ENCODE measurements at regions not wholly inside any gene's neighbourhood (a gene's known extent, or its start where the extent isn't known, plus 50 kb on each side); places are given as distances from the start of the nearest gene placed in this dataset.

DNA sequence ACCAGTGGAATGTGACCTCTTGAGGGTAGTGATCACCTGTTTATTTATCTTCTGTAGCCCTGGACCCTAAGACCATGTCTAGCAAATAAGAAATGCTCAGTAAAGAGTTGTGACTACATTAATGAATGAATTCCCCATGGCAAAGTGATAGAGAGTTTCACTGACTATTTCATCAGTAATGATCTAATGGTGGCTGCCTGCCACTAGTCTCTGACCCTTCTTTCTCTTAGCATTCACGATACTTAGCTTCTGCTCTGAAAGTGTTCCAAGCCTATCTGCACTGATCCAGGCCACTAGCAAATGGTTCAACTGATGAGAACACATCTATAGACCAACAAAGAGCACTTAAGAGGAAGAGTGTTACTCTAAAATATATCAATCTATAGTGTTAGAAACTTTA is 50.0 kb upstream of the RASGEF1B start:
- Histone ChIP-seq H3K27ac (ENCODE audit: low read length) (no peak overlapping the region), H3K9me3 (ENCODE audit: control insufficient read depth, insufficient read depth, low read depth, low read length) (no peaks in the 10 kb centered on the region), H3K27me3 (ENCODE audit: control insufficient read depth, insufficient read depth, low read length) (no peaks in the 10 kb centered on the region), H3K36me3 (ENCODE audit: control insufficient read depth, insufficient read depth, low read length) (no peaks in the 10 kb centered on the region), H3K4me1 (ENCODE audit: control insufficient read depth, insufficient read depth, low read length) (no peaks in the 10 kb centered on the region), H3K4me3 (ENCODE audit: low read depth in 2 of 2, low read length in 2 of 2) (no peak overlapping the region)
- intact Hi-C loops (cut with micrococcal nuclease; ENCODE audit: unreplicated experiment): no loop called here
- in situ Hi-C loops (cut with HindIII; ENCODE audit: low pct_unique_long_range_greater_than_20kb, low sequenced_read_pairs): no loop called here
- ChIA-PET CTCF (no interaction called here), POLR2A (no interaction called here)
- DNase-seq (ENCODE audit: low read depth, low spot score): no peak
- BruUV-seq (replicated peaks): no TSS peak
- TF ChIP-seq POLR2AphosphoS5 (IDR thresholded peaks at IDR 0.05; ENCODE audit: low read depth, low read length) (no peak), TCF7L2 (IDR thresholded peaks at IDR 0.05; ENCODE audit: low read depth, low read length) (no peak), SIN3A (IDR thresholded peaks at IDR 0.05; ENCODE audit: borderline replicate concordance, insufficient read depth, low read depth, low read length) (no peak)
- ATAC-seq: no peak

Data from Panc1 (cell line).